ENCODE measurements at regions not wholly inside any gene's neighbourhood (a gene's known extent, or its start where the extent isn't known, plus 50 kb on each side); places are given as distances from the start of the nearest gene placed in this dataset.

DNA sequence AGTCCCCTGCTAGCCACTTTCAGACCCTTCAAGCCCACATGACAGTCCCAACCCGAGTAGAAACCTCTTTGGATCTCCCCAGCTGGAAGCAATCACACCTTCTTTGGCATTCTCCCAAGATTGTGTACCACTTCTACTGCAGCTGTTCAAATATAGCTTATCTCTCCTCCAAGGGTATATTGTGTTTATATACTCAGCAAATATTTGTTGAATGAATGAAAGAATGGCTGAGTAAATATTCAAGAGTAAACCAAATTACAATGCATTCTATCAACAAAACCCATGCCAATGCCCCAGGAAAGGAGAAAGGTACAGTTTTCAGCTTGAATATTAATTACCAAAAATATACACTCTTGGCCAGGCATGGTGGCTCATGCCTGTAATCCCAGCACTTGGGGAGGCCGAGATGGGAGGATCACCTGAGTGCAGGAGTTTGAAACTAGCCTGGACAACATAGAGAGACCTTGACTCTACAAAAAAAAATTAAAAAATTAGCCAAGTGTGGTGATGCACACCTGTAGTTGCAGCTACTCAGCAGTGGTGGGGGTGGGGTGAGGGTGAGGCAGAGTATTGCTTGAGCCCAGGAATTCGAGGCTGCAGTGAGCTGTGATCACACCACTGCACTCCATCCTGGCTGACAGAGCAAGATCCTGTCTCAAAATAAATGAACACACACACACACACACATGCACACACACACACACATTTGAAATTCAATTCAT is 68.5 kb downstream of the NIBAN1 start:
- peaks cover 8% of the 10 kb centered on the region for H3K4me1 Mint-ChIP-seq (ENCODE audit: low read depth, unreplicated experiment)
- no peak overlapping the region for H3K27ac ChIP-seq (ENCODE audit: low read depth, low read length)

DNA sequence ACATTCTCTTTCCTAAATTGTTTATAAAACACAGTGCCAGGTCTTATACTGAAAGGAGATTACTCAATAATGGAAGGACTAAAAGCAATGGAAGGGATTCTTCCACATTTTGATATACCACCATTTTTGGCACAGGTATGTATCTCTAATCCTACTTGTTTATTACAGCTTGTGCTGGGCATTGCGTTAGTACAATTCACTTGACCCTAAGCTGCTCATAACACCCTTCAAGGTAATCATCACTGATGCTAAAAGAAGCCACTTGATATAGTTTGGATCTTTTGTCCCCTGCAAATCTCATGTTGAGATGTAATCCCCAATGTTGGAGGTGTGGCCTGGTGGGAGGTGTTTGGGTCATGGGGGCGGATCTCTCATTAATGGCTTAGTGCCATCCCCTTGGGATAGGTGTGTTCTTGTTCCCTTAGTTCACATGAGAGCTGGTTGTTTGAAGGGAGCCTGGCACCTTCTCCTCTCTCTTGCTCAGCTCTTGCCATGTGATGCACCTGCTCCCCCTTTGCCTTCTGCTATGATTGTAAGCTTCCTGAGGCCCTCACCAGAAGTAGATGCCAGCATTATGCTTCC is 71.1 kb downstream of the NIBAN1 start:
- Histone ChIP-seq H2AFZ (ENCODE audit: low read depth, low read length) (no peak overlapping the region), H3K36me3 (ENCODE audit: insufficient read depth, low read length) (no peaks in the 10 kb centered on the region), H3K27me3 (ENCODE audit: insufficient read depth, low read length) (no peaks in the 10 kb centered on the region), H3K79me2 (ENCODE audit: insufficient read depth, low read length) (no peaks in the 10 kb centered on the region), H4K20me1 (ENCODE audit: insufficient read depth, low read length) (no peaks in the 10 kb centered on the region), H3K4me1 (ENCODE audit: insufficient read depth, low read length) (no peaks in the 10 kb centered on the region), H3K4me3 (ENCODE audit: insufficient read depth, low read depth, low read length) (no peak overlapping the region), H3K27ac (ENCODE audit: low read depth, low read length) (no peak overlapping the region), H3K9ac (ENCODE audit: low read length) (no peak overlapping the region), H3K4me2 (ENCODE audit: low read length) (no peak overlapping the region), H3K9me3 (ENCODE audit: insufficient read depth, low read depth, low read length) (no peaks in the 10 kb centered on the region)
- FAIRE-seq, result no peak
- DNase-seq (ENCODE audit: low read depth), result no peak
- Mint-ChIP-seq H3K27ac (ENCODE audit: unreplicated experiment) (no peak overlapping the region), H3K9me3 (ENCODE audit: unreplicated experiment) (peaks cover 5% of the 10 kb centered on the region), H3K4me1 (ENCODE audit: low read depth, unreplicated experiment) (peaks cover 3% of the 10 kb centered on the region), H3K36me3 (ENCODE audit: low read depth, unreplicated experiment) (peaks cover 7% of the 10 kb centered on the region), H3K4me3 (ENCODE audit: unreplicated experiment) (no peak overlapping the region), H3K27me3 (ENCODE audit: low read depth, unreplicated experiment) (no peaks in the 10 kb centered on the region)
- TF ChIP-seq, protein P1, sequence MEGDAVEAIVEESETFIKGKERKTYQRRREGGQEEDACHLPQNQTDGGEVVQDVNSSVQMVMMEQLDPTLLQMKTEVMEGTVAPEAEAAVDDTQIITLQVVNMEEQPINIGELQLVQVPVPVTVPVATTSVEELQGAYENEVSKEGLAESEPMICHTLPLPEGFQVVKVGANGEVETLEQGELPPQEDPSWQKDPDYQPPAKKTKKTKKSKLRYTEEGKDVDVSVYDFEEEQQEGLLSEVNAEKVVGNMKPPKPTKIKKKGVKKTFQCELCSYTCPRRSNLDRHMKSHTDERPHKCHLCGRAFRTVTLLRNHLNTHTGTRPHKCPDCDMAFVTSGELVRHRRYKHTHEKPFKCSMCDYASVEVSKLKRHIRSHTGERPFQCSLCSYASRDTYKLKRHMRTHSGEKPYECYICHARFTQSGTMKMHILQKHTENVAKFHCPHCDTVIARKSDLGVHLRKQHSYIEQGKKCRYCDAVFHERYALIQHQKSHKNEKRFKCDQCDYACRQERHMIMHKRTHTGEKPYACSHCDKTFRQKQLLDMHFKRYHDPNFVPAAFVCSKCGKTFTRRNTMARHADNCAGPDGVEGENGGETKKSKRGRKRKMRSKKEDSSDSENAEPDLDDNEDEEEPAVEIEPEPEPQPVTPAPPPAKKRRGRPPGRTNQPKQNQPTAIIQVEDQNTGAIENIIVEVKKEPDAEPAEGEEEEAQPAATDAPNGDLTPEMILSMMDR (IDR thresholded peaks at IDR 0.05; ENCODE audit: insufficient read depth, low read depth, low read length), result no peak
- TF ChIP-seq EZH2 (IDR thresholded peaks at IDR 0.05; ENCODE audit: insufficient read depth, low read length), result no peak

More for the DNA sequence above, 68.5 kb downstream of the NIBAN1 start:
- H3K36me3 ChIP-seq (ENCODE audit: insufficient read depth, low read length), result no peaks in the 10 kb centered on the region
- no peak overlapping the region for H3K4me2 ChIP-seq (ENCODE audit: low read length)
- no peak overlapping the region for H3K4me3 ChIP-seq (ENCODE audit: insufficient read depth, low read depth, low read length)
- no peaks in the 10 kb centered on the region for H3K9me3 ChIP-seq (ENCODE audit: insufficient read depth, low read depth, low read length)
- FAIRE-seq (no peak), DNase-seq (ENCODE audit: low read depth) (no peak)
- no peaks in the 10 kb centered on the region for H3K27me3 ChIP-seq (ENCODE audit: insufficient read depth, low read length)
- H3K4me3 Mint-ChIP-seq (ENCODE audit: unreplicated experiment), result no peak overlapping the region
- H2AFZ ChIP-seq (ENCODE audit: low read depth, low read length), result no peak overlapping the region
- peaks cover 5% of the 10 kb centered on the region for H3K9me3 Mint-ChIP-seq (ENCODE audit: unreplicated experiment)
- peak overlapping the region; percentile 89 for H3K27ac Mint-ChIP-seq (ENCODE audit: unreplicated experiment)
- H3K4me1 ChIP-seq (ENCODE audit: insufficient read depth, low read length), result no peaks in the 10 kb centered on the region
- H4K20me1 ChIP-seq (ENCODE audit: insufficient read depth, low read length), result no peaks in the 10 kb centered on the region
- no peaks in the 10 kb centered on the region for H3K79me2 ChIP-seq (ENCODE audit: insufficient read depth, low read length)
- TF ChIP-seq EZH2 (IDR thresholded peaks at IDR 0.05; ENCODE audit: insufficient read depth, low read length), result no peak
- TF ChIP-seq, protein P1 (IDR thresholded peaks at IDR 0.05; ENCODE audit: insufficient read depth, low read depth, low read length), result no peak
- H3K27me3 Mint-ChIP-seq (ENCODE audit: low read depth, unreplicated experiment), result no peaks in the 10 kb centered on the region
- peaks cover 4% of the 10 kb centered on the region for H3K36me3 Mint-ChIP-seq (ENCODE audit: low read depth, unreplicated experiment)
- H3K9ac ChIP-seq (ENCODE audit: low read length), result no peak overlapping the region

DNA sequence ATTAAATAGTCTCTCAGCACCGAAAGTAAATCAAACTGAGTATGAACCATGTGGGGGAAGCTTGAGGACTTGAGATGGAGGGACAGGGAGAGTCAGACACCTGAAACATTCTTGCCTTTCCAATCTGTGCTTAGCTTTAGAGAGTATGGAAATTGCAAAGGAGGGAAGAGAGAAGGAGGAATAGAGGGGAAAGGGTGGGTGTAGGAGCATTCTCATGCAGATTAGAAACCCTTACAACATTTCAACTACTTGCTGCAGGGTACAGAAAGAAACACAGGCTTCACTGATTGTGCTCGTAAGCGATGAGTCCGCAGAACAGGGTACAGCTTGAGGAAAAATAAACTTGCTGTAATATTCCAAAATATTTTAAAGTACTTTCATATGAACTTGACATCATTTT is 73.8 kb downstream of the NIBAN1 start:
- Mint-ChIP-seq H3K27ac (ENCODE audit: unreplicated experiment) (no peak overlapping the region), H3K27me3 (ENCODE audit: low read depth, unreplicated experiment) (no peaks in the 10 kb centered on the region), H3K36me3 (ENCODE audit: low read depth, unreplicated experiment) (peaks cover 7% of the 10 kb centered on the region), H3K9me3 (ENCODE audit: unreplicated experiment) (peaks cover 7% of the 10 kb centered on the region), H3K4me1 (ENCODE audit: low read depth, unreplicated experiment) (peaks cover 2% of the 10 kb centered on the region), H3K4me3 (ENCODE audit: unreplicated experiment) (no peak overlapping the region)
- Histone ChIP-seq H3K27ac (ENCODE audit: low read depth, low read length) (no peak overlapping the region), H3K79me2 (ENCODE audit: insufficient read depth, low read length) (no peaks in the 10 kb centered on the region), H3K36me3 (ENCODE audit: insufficient read depth, low read length) (no peaks in the 10 kb centered on the region), H3K9ac (ENCODE audit: low read length) (no peak overlapping the region), H3K9me3 (ENCODE audit: insufficient read depth, low read depth, low read length) (no peaks in the 10 kb centered on the region), H3K4me1 (ENCODE audit: insufficient read depth, low read length) (no peaks in the 10 kb centered on the region), H3K4me3 (ENCODE audit: insufficient read depth, low read depth, low read length) (no peak overlapping the region), H2AFZ (ENCODE audit: low read depth, low read length) (no peak overlapping the region), H4K20me1 (ENCODE audit: insufficient read depth, low read length) (no peaks in the 10 kb centered on the region), H3K27me3 (ENCODE audit: insufficient read depth, low read length) (no peaks in the 10 kb centered on the region), H3K4me2 (ENCODE audit: low read length) (no peak overlapping the region)
- no peak for DNase-seq (ENCODE audit: low read depth)
- TF ChIP-seq, protein P1 (IDR thresholded peaks at IDR 0.05; ENCODE audit: insufficient read depth, low read depth, low read length), result no peak
- TF ChIP-seq EZH2 (IDR thresholded peaks at IDR 0.05; ENCODE audit: insufficient read depth, low read length), result no peak
- no peak for FAIRE-seq

Measured in astrocyte (in vitro differentiated cells and primary cell).